HG02943 (cell line): ENCODE measurements at regions not wholly inside any gene's neighbourhood (a gene's known extent, or its start where the extent isn't known, plus 50 kb on each side); places are given as distances from the start of the nearest gene placed in this dataset.
"Not testable (repeated sequence)": the region's sequence is repeated elsewhere in the genome, so short reads cannot be mapped to it uniquely, and the experiment has no call there.

Source experiments
- ATAC-seq: cut with Tn5 transposase; IDR thresholded peaks from one replicate; pipeline ENCODE4 v1.9.1; 2021; ENCODE audit warnings: mild to moderate bottlenecking, low read depth, moderate library complexity; ENCODE audit not compliant: unreplicated experiment

DNA sequence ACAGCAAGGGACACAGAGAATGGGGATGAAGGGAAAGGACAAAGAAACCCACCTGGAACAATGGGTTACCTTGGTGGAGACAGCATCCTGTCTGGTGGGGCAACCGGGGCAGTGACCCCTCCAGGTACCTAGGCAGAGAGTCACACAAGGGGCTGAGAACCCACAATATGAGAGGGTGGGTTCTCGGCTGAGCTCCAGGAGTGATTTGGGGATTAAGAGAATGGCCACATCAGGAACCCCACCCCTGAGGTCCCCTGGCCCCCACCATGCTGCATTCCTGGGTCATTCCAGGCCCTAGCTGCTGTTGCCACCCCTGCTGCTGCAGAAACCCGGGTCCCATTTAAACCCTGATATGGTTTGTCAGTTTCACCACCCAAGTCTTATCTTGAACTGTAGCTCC, 172.3 kb downstream of the RTP5 start:
- ATAC-seq, result no peak

DNA sequence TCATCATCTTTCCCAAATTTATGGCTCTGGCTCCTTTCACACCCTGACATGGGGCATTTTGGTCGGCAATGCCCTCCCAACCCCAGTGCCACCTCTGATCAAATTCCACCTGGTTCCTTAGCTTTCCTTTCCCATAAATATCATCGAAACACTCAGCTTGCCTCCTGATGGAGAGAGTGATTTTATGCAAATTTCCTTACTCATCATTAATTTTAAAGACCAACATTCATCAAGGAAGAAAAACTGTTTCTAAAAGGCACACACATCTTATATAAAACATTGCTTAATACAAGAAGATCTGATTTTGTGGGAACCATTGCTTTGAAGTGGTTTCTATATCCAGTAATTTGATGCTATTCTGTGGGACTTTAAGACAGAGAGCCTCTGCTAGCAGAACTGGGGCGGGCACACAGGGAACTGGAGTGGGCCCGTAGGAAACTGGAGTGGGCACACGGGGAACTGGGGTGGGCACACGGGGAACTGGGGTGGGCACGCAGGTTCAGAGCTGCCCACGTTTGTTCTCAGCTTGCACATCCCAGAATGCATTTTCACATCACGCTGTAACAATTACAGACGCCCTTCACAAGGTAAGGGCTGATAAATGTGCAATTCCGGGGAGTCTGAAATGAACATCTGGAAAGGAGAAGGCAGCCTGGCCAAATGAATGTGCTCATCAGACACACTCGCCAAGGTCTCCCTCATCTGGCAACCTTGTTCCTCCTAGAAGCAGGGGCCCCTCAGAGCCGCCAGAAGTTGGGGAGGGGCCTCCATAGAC, 174.2 kb downstream of the RTP5 start:
- no peak for ATAC-seq

DNA sequence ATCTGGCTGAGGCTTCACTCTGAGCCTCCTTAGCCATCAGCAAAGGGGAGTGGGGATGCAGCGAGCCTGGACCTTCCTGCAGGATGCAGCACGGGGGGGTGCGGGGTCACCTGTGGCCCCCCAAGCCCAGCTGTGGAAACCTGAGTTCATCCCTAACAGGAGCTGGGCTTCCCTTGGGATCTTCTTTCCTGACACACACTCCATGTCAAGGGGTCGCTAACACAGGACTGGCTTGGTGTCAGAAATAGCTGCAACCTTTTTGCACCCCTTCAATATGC, 174.7 kb downstream of the RTP5 start:
- ATAC-seq, result no peak

DNA sequence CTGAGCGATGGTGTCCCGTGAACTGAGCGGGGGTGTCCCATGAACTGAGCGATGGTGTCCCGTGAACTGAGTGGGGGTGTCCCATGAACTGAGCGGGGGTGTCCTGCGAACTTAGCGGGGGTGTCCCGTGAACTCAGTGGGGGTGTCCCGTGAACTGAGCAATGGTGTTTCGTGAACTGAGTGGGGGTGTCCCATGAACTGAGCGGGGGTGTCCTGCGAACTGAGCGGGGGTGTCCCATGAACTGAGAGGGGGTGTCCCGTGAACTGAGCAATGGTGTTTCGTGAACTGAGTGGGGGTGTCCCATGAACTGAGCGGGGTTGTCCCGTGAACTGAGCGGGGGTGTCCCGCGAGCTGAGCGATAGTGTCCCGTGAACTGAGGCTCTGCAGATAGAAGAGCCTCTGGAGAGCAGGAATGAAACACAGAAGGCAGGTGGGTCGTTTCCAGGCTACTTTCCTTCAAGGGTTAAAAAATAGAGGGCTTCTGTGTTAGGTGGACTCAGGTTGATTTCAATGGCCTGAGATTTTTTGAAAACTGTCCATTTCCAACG, 176.1 kb downstream of the RTP5 start:
- ATAC-seq, result not testable (repeated sequence)

DNA sequence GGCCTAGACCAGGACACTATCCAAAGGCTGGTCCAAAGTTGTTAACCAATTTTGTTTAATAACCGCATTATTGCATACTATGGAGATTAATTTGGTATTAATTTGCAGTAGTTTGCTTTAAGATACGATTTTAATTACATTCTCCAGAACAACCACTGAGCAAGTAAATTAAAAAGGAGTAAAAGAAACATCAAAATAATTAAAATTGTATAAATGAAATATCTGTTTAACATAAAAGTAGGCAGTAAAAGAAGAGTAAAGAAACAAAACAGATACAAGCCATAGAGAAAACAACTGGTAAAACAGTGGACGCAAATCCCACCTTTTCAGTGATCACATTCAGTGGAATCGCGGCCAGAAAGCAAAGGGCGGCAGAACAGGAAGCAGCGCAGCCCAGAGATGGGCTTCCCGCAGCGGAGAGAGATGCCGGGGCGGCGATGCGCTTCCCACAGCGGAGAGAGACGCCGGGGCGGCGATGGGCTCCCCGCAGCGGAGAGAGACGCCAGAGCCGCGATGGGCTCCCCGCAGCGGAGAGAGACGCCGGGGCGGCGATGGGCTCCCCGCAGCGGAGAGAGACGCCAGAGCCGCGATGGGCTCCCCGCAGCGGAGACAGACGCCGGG, 176.8 kb downstream of the RTP5 start:
- ATAC-seq, result no peak

DNA sequence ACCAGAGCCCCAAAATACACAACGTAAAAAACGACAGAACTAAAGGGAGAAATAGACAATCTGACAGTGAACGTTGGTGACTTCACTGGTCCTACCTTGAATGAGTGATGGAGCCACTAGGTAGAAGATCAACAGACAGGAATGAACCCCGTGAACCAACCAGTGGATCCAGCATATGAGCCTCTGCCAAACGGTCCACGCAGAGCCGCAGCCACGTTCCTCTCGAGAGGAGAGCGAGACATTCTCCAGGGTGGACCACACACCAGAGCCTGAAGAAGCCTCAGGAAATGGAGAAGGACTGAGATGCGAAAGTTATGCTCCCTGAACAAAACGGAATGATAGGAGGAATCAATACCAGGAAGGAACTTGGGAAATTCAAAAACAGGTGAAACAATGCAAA, 178.4 kb downstream of the RTP5 start:
- ATAC-seq, result no peak

DNA sequence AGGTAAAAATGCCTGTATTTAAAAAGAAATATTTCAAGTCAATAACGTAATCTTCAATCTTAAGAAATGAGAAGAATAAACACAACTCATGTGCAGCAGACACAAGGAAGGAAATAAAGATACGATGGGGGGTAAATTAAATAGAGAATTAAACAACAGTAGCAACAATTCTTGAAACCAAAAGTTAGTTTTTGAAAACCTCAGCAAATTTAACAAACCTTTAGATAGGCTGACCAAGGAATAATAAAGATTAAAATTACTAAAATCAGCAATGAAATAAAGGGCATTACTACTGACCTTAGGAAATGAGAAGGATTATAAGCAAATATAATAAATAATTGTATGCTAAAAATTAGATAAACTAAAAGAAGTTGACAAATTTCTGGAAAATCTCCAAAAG, 178.9 kb downstream of the RTP5 start:
- ATAC-seq, result no peak

DNA sequence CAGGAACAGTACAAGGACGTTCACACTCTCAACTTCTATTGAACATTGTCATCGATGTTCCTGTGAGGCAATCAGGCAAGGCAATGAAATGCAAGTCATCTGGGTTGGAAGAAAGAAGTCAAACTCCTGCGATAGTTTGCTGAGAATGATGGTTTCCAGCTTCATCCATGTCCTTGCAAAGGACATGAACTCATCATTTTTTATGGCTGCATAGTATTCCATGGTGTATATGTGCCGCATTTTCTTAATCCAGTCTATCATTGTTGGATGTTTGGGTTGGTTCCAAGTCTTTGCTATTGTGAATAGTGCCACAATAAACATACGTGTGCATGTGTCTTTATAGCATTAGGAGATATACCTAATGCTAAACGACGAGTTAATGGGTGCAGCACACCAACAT, 180.0 kb downstream of the RTP5 start:
- ATAC-seq, result not testable (repeated sequence)

DNA sequence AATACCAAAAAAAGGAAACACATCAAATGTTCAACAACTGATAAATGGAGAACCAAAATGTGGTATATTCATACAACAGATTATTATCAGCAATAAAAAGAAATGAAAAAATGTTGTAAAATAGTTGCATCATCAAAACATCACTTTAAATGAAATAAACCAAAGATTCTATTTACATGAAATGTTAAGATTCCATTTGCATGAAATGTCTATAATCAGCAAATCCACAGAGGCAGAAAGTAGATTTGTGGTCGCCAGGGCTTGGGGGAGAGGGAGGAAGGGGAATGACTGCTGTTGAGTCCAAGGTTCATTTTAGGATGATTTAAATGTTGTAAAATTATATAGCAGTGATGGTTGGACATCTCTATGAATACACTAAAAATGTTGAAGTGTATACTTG, 181.9 kb downstream of the RTP5 start:
- ATAC-seq, result no peak

DNA sequence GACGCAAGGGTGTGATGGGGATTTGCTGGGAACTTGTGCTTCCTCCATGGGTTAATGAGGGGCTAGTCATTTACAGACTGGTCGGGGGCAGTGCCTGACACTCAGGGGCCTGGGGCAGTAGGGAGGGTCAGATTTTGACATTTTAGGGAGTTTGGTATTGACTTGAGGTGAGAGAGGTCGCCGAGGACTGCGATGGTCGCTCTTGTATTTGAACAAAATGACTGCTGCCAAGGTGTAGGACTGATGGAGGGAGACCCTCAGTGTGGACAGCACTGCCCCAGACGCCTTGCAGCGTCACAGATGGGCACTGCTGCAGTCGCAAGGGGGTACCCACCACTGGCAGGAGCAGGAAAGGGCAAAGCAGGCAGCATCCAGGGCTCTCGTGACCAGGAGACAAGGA, 182.9 kb downstream of the RTP5 start:
- ATAC-seq, result no peak

DNA sequence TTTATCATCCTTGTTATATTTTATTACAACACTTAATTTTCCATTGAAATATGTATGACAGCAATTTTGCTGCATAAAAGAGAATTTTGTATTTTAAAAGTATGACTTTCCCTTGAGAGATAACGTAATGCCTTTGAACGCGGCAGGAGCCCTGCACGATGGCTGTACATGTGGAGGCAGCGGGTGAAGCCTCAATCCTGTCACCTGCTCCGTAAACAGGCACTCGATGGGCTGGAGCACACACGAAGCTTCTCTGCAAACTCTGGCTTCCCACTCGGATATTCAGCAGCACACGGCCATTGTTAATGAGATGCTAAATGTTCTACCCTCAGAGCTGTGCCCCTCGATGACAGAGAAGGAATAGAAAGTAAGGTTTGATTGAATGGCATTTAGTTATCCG, 184.4 kb downstream of the RTP5 start:
- no peak for ATAC-seq

DNA sequence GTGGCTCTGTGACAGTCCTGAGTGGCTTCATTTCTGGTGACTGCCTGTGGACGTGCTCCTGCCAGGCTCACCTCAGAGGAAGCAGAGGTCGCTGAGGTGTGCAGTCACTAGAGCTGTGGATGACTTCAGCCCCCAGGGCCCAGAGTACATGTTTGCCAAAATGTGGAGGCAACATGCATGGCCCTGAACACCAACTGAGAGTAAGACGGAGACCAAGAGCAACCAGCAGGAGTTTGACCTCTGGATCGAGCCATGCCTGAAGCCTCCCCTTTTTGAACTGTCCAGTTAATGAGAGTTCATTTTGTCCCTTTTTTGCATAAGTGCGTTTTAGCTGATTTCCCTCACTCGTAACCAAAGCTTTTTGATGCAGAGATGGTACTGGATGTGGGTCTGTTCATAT, 184.9 kb downstream of the RTP5 start:
- ATAC-seq, result no peak

DNA sequence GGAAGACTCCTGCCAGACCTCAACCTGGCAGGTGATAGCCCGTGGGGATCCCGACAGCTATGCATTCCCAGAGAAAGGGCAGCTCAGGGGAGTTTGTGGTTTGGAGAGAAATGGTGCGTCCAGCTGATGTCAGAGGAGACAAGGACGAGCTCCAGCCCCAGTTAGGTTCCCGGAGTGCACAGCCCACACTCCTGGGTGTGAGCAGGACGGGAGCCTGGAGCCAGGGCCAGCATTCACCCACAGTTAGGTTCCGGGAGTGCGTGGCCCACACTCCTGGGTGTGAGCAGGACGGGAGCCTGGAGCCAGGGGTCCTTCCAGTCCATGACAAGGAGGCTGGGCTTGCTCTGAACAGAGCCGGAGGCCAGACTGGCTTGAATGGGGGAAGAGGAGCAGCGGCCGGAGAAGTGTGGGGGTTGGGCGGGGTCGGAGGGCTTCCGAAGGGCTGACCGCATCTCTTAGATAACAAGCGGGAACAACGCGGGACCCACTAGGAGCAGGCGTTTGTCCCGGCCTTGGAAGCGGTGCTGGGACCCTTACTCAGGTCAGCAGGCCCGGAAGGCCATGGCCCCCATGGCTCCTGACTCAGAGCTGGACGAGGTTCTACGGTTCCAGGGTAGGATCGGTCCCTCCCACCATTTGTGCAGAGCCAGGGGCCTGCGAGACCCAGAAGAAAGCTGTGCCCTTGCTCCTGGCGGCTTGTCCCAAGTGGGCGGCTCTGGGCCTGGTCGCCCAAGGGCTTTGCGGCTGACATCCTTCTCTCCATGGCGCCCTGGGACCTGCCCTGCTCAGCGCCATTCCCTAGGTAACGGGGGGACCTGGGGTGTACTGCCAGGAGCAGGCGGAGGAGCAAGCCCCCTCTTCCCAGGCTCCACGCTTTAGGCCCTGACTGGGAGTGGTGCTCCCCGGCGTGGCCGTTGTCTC, 185.6 kb downstream of the RTP5 start:
- ATAC-seq, result no peak

DNA sequence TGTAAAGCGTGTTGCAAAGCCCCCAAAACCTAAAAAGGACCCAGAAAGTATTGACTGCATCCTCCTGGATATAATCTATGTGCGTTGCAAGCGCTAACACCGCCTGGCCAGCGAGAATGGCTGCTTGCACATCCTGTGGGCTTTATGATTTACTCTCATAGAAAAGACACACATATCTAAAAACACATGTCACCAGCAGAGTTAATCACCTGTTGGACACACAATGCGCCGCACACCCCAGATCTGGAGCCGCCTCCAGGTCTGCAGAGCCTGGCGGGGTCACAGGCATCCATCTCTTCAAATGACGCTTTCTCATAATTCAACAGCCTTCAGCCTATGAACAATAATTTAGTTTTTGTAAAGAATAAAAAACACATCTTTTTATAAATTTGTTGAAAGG, 186.5 kb downstream of the RTP5 start:
- ATAC-seq, result no peak

DNA sequence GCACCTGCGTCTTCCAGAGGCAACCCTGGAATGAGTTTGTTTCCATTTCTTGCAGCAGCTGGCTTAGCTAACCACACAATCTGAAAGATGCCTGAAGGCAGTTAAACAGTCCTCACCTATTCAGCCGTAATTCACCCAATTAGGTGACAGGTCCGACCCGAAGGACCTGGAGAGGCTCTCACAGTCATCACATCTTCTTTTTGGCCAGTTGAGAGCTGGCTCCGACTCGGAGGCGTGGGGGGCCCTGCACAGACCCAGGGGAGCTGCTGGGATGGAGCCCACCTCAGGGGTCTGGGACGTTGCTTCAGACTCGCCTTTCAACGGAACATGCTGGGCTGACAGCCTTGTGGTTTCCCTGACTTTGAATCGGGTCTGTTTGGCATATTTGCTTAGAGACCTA, 187.3 kb downstream of the RTP5 start:
- ATAC-seq, result no peak

DNA sequence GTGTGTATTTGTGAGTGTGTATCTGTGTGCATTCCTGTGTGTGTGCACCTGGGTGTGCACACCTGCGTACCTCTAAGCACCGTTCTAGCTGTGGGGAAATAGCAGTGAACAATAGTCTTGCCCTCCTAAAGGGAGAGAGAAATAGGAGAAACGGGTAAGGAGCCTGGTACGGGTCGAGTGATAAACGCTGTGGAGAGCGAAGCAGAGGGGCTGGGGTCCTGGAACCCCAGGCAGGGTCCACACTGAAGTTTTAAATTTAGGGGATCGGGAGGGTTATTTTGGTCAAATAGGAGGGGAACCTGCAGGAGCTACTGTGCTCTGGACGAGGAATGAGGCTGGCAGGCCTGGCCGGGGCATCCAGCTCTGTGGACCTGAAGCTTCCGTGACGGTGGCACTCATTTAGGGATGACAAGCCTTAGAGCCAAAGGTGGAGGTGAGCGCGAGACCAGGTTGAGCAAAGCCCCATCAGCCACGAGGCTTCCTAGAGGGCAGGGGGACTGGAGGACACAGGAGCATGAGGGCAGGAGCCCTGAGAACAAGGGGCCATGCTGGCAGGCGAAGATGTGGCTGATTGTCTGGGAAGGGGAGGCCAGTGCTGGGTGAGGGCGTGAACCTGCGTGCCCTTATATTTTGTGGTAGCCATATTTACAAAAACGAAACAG, 188.0 kb downstream of the RTP5 start:
- no peak for ATAC-seq

DNA sequence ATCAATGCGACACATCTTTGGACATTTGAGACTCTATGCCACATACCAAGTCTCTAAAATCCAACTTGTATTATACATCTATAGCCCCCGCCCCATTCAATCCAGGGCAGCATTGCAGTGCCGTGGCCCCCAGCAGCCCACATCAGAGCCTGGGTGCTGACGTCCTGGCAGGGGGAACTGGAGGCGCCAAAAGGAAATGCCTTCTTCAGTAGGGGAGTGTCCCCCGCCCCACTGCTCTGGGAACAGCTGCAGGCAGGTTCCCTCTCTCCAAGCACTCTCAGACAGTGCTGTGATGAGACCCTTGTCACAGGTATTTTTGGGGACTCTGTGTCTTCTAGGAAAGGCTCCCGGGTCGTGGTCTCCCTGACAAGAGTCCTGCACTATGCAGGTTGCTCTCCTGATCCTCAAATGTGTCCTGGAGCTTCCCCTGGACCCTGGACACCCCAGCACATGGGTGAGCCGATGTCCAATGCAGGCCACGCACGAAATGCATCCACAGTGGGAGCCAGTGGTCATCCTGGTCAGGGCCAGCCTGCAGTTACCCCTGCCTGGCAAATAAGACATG, 188.7 kb downstream of the RTP5 start:
- no peak for ATAC-seq

DNA sequence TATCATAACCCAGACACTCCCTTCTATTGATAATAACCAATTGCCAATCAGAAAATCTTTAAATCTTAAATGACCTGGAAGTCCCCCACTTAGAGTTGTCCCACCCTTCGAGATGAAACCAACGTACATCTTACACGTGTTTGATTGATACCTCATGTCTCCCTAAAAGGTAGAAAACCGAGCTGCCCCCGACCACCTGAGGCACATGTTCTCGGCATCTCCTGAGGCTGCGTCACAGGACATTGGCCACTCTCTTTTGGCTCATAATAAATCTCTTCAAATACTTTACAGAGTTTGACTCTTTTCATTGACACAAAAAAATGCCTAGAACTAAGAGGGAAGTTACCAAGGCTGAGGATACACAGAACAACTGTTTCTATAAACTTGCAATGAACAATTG, 190.0 kb downstream of the RTP5 start:
- ATAC-seq, result no peak

DNA sequence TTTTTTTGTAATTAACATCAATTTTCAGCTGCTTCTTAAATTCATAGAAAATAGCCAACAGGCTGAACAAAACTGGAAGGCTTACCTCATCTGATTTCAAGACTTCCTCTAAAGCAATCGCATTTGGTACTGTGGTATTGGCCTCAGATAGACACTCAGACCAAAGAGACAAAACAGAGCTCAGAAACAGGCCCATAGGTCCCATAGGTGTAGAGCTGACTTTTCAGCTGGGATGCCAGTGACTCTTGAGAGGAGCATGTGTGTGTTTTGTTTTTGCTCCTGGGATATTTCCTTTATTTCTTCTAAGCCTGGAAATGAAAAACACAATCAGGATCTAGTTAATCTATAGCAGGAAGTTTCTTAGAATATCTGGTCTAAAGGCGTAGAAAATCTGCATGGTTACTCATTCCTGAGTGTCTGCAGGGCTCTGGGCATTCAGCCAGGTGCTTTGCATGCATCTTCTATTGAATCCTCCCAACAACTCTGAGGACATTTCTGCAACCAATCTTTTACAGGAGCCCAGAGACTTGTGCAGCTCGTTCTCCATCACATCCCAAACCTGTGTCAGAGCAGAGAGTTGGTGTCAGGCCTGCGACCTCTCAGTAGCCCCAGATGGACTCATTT, 190.8 kb downstream of the RTP5 start:
- ATAC-seq, result no peak

DNA sequence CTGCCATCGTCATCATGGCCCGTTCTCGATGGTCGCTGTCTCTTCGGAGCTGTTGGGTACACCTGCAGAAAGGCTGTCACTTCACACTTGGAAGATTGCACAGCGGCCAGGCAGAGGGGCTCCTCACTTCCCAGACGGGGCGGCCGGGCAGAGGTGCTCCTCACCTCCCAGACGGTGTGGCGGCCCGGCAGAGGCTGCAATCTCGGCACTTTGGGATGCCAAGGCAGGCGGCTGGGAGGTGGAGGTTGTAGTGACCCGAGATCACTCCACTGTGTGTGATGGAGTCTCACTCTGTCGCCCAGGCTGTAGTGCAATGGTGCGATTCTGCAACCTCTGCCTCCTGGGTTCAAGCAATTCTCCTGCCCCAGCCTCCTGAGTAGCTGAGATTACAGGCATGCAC, 192.4 kb downstream of the RTP5 start:
- ATAC-seq, result not testable (repeated sequence)
